Suppressor macrophage (primary cell): ENCODE measurements at regions not wholly inside any gene's neighbourhood (a gene's known extent, or its start where the extent isn't known, plus 50 kb on each side); places are given as distances from the start of the nearest gene placed in this dataset.

Source experiments
- DNase-seq, 4 experiments: peaks; one replicate each; pipeline ENCODE4 v3.0.0-alpha.2; 2020 to 2022

- DNase-seq: no peak
Measured at GRCh38 chr12:43094886-43095575, 457.0 kb downstream of the ADAMTS20 start.

- no peak for DNase-seq
Measured at GRCh38 chr12:43090981-43091380, 461.0 kb downstream of the ADAMTS20 start.

- no peak for DNase-seq
Measured at GRCh38 chr12:43087195-43088091, 464.6 kb downstream of the ADAMTS20 start.

- no peak for DNase-seq
Measured at GRCh38 chr12:43079476-43079875, 472.5 kb downstream of the ADAMTS20 start.

- DNase-seq: no peak
Measured at GRCh38 chr12:43078976-43079375, 473.0 kb downstream of the ADAMTS20 start.

- no peak for DNase-seq
Measured at GRCh38 chr12:43072431-43072830, 479.6 kb downstream of the ADAMTS20 start.

GRCh38 chr12:43069768-43070221, 480.2 kb upstream of the PRICKLE1 start:
- DNase-seq: no peak

GRCh38 chr12:43066471-43066870, 476.9 kb upstream of the PRICKLE1 start:
- DNase-seq: no peak

GRCh38 chr12:43063650-43064049, 474.1 kb upstream of the PRICKLE1 start:
- no peak for DNase-seq

- no peak for DNase-seq
Measured at GRCh38 chr12:43062201-43062895, 472.8 kb upstream of the PRICKLE1 start.

- DNase-seq: no peak
Measured at GRCh38 chr12:43060742-43061141, 471.2 kb upstream of the PRICKLE1 start.

- no peak for DNase-seq
Measured at GRCh38 chr12:43058616-43059015, 469.1 kb upstream of the PRICKLE1 start.

- DNase-seq: no peak
Measured at GRCh38 chr12:43057566-43057965, 468.0 kb upstream of the PRICKLE1 start.

GRCh38 chr12:43054085-43054484, 464.5 kb upstream of the PRICKLE1 start:
- no peak for DNase-seq

GRCh38 chr12:43052441-43052840, 462.9 kb upstream of the PRICKLE1 start:
- no peak for DNase-seq

GRCh38 chr12:43044241-43044640, 454.7 kb upstream of the PRICKLE1 start:
- DNase-seq: no peak

GRCh38 chr12:43038991-43039390, 449.4 kb upstream of the PRICKLE1 start:
- no peak for DNase-seq

- DNase-seq: no peak
Measured at GRCh38 chr12:43029971-43030370, 440.4 kb upstream of the PRICKLE1 start.

GRCh38 chr12:43028826-43029225, 439.3 kb upstream of the PRICKLE1 start:
- no peak for DNase-seq

GRCh38 chr12:43022838-43023237, 433.3 kb upstream of the PRICKLE1 start:
- no peak for DNase-seq

- no peak for DNase-seq
Measured at GRCh38 chr12:43015090-43015737, 425.7 kb upstream of the PRICKLE1 start.

GRCh38 chr12:43011383-43011926, 421.9 kb upstream of the PRICKLE1 start:
- peak in 1 of 4 experiments; percentile 10 for DNase-seq
